Left ventricle myocardium inferior (tissue), 1 donor: ENCODE measurements at regions not wholly inside any gene's neighbourhood (a gene's known extent, or its start where the extent isn't known, plus 50 kb on each side); places are given as distances from the start of the nearest gene placed in this dataset.

ENCODE experiments used
- DNase-seq: peaks from one replicate; pipeline ENCODE4 v3.0.0-alpha.2; 2020
- H3K27ac ChIP-seq: fragments of 200-600 bp; replicated peaks from 2 replicates; pipeline ENCODE4 v1.8.0; 2021
- H3K27me3 ChIP-seq: fragments of 200-600 bp; 2 replicates; pipeline ENCODE4 v1.8.0; 2021; ENCODE audit warnings: low read depth
- H3K36me3 ChIP-seq: fragments of 200-600 bp; 2 replicates; pipeline ENCODE4 v1.8.0; 2021
- H3K4me1 ChIP-seq: fragments of 200-600 bp; 2 replicates; pipeline ENCODE4 v1.8.0; 2021
- H3K4me3 ChIP-seq: fragments of 200-600 bp; 2 replicates; pipeline ENCODE4 v1.8.0; 2021; ENCODE audit warnings: mild to moderate bottlenecking, moderate library complexity
- H3K9me3 ChIP-seq: fragments of 200-600 bp; replicated peaks from 2 replicates; pipeline ENCODE4 v1.8.0; 2021
- CTCF ChIP-seq: fragments of 200-600 bp; IDR thresholded peaks from 2 replicates; pipeline ENCODE4 v1.8.0; 2021; ENCODE audit warnings: antibody characterized with exemption, mild to moderate bottlenecking, borderline replicate concordance
- intact Hi-C: fragments of 100-400 bp; cut with micrococcal nuclease; formaldehyde crosslinking; loops from one replicate; pipeline ENCODE4 v1.11.0; 2022
- donor health status: DM: no; HTN: yes; CAD: no; lungs with severe emphysema.

GRCh38 chr3:40605960-40606359 lies 81.2 kb downstream of the ZNF621 start:
- Histone ChIP-seq H3K4me3 (no peak overlapping the region), H3K27ac (no peak overlapping the region), H3K36me3 (no peaks in the 10 kb centered on the region), H3K4me1 (no peaks in the 10 kb centered on the region), H3K9me3 (peaks cover 7% of the 10 kb centered on the region), H3K27me3 (no peaks in the 10 kb centered on the region)
- intact Hi-C loops = no loop called here
- TF ChIP-seq CTCF = no peak
- DNase-seq = no peak

GRCh38 chr3:40608091-40608490 lies 83.3 kb downstream of the ZNF621 start:
- intact Hi-C loops = no loop called here
- no peak for TF ChIP-seq CTCF
- H3K27me3 ChIP-seq = no peaks in the 10 kb centered on the region

GRCh38 chr3:40613306-40613705 lies 88.5 kb downstream of the ZNF621 start:
- no peaks in the 10 kb centered on the region for H3K36me3 ChIP-seq
- no peak overlapping the region for H3K4me3 ChIP-seq
- DNase-seq = no peak
- H3K9me3 ChIP-seq = no peaks in the 10 kb centered on the region
- H3K27ac ChIP-seq = no peak overlapping the region
- peaks cover 7% of the 10 kb centered on the region for H3K4me1 ChIP-seq
- TF ChIP-seq CTCF = no peak
- peaks cover 24% of the 10 kb centered on the region for H3K27me3 ChIP-seq
- intact Hi-C loops = no loop called here

More at GRCh38 chr3:40608091-40608490, 83.3 kb downstream of the ZNF621 start:
- no peak overlapping the region for H3K27ac ChIP-seq
- H3K4me1 ChIP-seq = no peaks in the 10 kb centered on the region
- H3K36me3 ChIP-seq = no peaks in the 10 kb centered on the region
- H3K9me3 ChIP-seq = no peaks in the 10 kb centered on the region
- H3K4me3 ChIP-seq = no peak overlapping the region
- no peak for DNase-seq

DNA sequence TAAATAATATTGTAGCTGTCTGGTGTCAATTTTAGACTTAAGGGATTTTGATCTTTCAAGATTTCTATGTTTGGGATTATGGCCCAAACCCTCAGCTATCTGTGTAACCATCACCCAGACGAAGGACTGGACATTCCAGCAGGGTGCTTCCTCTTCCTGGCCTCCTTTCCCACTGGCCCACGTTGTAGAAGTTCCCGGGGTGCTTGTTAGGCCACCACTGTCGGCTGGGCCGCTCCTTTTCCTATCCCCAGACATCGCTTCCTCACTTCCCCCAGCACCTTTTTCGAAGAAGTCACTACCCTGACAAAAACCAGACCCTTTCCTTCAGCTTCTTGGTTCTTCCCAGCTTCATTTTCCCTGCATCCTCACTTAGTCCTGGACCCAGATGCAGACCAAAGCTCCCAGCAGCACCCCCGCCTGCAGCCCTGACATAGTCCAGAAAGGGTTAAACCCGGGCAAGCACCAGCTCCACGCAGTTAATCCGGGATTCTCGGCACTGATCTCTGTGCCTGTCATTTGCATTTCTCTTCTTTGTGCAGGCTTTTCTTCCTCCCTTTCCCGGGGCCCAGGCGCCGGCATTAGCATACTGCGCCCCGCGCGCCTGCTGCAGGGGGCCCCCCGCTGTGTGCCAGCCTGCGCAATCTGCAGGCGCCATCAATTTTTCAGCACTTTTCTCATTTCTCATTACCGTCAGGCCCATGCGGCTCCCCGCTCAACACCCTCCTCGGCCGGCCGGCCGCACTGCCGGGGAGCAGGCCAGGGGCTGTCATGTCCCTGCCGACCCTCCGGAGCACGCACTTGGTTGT lies 90.6 kb downstream of the ZNF621 start:
- Histone ChIP-seq H3K36me3 (no peaks in the 10 kb centered on the region), H3K9me3 (no peaks in the 10 kb centered on the region), H3K27me3 (peaks cover 24% of the 10 kb centered on the region), H3K4me1 (peaks cover 7% of the 10 kb centered on the region), H3K27ac (no peak overlapping the region), H3K4me3 (peak overlapping the region; percentile 52)
- no peak for TF ChIP-seq CTCF
- no peak for DNase-seq
- intact Hi-C loops = no loop called here

DNA sequence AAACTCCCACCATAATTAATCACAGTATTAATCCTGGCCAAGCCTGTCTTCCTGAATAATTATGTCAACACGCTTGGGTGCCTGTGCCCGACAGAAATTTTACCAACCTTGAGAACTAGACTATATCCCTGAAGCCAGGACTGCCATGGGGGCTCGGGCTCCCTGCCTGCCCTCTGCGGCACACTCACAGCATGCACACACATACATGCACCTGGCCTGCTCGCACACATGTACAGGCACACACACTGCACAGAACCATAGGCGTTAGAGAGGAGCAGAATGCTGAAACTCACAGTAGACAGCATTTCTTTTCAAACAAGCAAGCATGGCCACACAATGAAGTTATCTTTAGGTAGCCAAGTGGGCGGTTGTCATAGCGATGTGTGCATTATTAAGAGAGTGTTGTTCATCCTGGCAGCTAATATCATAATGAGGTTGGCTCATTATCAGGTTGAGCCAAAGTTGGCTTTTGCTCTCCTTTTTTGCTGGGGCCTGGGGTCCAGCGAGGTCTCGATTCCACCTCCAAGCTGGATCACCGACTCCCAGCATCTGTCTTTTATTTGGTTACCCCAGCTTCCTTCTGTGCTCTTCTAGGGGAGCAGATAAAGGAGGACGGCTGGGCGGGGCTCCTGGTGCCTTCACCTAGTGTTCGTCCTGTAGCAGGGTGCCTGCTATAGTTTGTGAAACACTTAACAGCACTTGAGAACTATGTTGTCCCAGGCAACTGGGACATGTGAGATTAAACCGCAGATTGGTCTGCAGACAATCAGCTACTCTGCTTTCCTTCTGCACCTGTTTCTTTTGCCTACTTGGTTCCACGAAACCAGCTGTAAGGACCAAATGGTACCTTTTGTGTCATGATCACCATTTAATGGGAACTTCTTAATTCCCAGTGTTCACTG lies 91.4 kb downstream of the ZNF621 start:
- intact Hi-C loops = no loop called here

More for the DNA sequence above, 91.4 kb downstream of the ZNF621 start:
- H3K36me3 ChIP-seq = no peaks in the 10 kb centered on the region
- TF ChIP-seq CTCF = no peak
- peaks cover 7% of the 10 kb centered on the region for H3K4me1 ChIP-seq
- peaks cover 24% of the 10 kb centered on the region for H3K27me3 ChIP-seq
- no peaks in the 10 kb centered on the region for H3K9me3 ChIP-seq
- no peak for DNase-seq
- no peak overlapping the region for H3K27ac ChIP-seq
- peak overlapping the region; percentile 52 for H3K4me3 ChIP-seq
